HUES6 (cell line): ENCODE measurements at regions not wholly inside any gene's neighbourhood (a gene's known extent, or its start where the extent isn't known, plus 50 kb on each side); places are given as distances from the start of the nearest gene placed in this dataset.

Experiments used
- H3K27ac ChIP-seq: 2 replicates; pipeline ENCODE4 v1.7.0; 2013; ENCODE audit warnings: low read depth, mild to moderate bottlenecking, low read length, inconsistent platforms
- H3K27me3 ChIP-seq: 2 replicates; pipeline ENCODE4 v1.6.1; 2013; ENCODE audit warnings: low read length; ENCODE audit not compliant: control insufficient read depth, insufficient read depth
- H3K36me3 ChIP-seq: 2 replicates; pipeline ENCODE4 v1.6.1; 2013; ENCODE audit warnings: low read length; ENCODE audit not compliant: control insufficient read depth, insufficient read depth
- H3K4me1 ChIP-seq: 2 replicates; pipeline ENCODE4 v1.6.1; 2013; ENCODE audit warnings: low read length; ENCODE audit not compliant: control insufficient read depth, insufficient read depth
- H3K4me3 ChIP-seq: 2 replicates; pipeline ENCODE4 v1.5.1; 2013; ENCODE audit warnings: low read depth, low read length
- H3K9ac ChIP-seq: one replicate; pipeline ENCODE4 v1.6.1; 2013; ENCODE audit warnings: mild to moderate bottlenecking, low read length
- H3K9me3 ChIP-seq: 2 replicates; pipeline ENCODE4 v1.6.1; 2013; ENCODE audit warnings: low read depth, low read length; ENCODE audit not compliant: control insufficient read depth, insufficient read depth

- H3K4me3 ChIP-seq = no peak overlapping the region
- H3K9me3 ChIP-seq = no peaks in the 10 kb centered on the region
- no peak overlapping the region for H3K27ac ChIP-seq
- no peaks in the 10 kb centered on the region for H3K4me1 ChIP-seq
- H3K36me3 ChIP-seq = no peaks in the 10 kb centered on the region
- H3K9ac ChIP-seq = no peak overlapping the region
- H3K27me3 ChIP-seq = no peaks in the 10 kb centered on the region
Measured at GRCh38 chr6:137816688-137817618, 50.1 kb upstream of the TNFAIP3 start.
